ENCODE measurements at regions not wholly inside any gene's neighbourhood (a gene's known extent, or its start where the extent isn't known, plus 50 kb on each side); places are given as distances from the start of the nearest gene placed in this dataset.

GRCh38 chr22:49426098-49426497, 401.6 kb downstream of the BRD1 start:
- peak; percentile 2 for DNase-seq

- peak; percentile 44 for DNase-seq
These were observed 402.3 kb downstream of the BRD1 start for GRCh38 chr22:49425356-49425755.

GRCh38 chr22:49424893-49425270, 402.8 kb downstream of the BRD1 start:
- DNase-seq, result peak; percentile 36

GRCh38 chr22:49423125-49423650, 404.5 kb downstream of the BRD1 start:
- peak; percentile 48 for DNase-seq

GRCh38 chr22:49422701-49423100, 405.0 kb downstream of the BRD1 start:
- DNase-seq, result peak; percentile 9

- peak; percentile 44 for DNase-seq
These were observed 407.0 kb downstream of the BRD1 start for GRCh38 chr22:49420651-49421050.

GRCh38 chr22:49419661-49420060, 408.0 kb downstream of the BRD1 start:
- DNase-seq, result peak; percentile 30

- DNase-seq, result peak; percentile 17
These were observed 408.7 kb downstream of the BRD1 start for GRCh38 chr22:49418943-49419342.

GRCh38 chr22:49418341-49418894, 409.3 kb downstream of the BRD1 start:
- DNase-seq, result peak; percentile 53

GRCh38 chr22:49417833-49418232, 409.8 kb downstream of the BRD1 start:
- peak; percentile 38 for DNase-seq

- peak; percentile 46 for DNase-seq
These were observed 410.3 kb downstream of the BRD1 start for GRCh38 chr22:49417326-49417725.

GRCh38 chr22:49415151-49415951, 412.3 kb downstream of the BRD1 start:
- peak; percentile 14 for DNase-seq

- DNase-seq, result peak; percentile 43
These were observed 414.1 kb downstream of the BRD1 start for GRCh38 chr22:49413551-49413950.

- peak; percentile 19 for DNase-seq
These were observed 414.5 kb downstream of the BRD1 start for GRCh38 chr22:49413146-49413545.

GRCh38 chr22:49412236-49412635, 415.4 kb downstream of the BRD1 start:
- no peak for DNase-seq

GRCh38 chr22:49411236-49411635, 416.4 kb downstream of the BRD1 start:
- peak; percentile 16 for DNase-seq

GRCh38 chr22:49408102-49408836, 419.4 kb downstream of the BRD1 start:
- no peak for DNase-seq

- no peak for DNase-seq
These were observed 420.6 kb downstream of the BRD1 start for GRCh38 chr22:49406879-49407587.

GRCh38 chr22:49406047-49406650, 421.5 kb downstream of the BRD1 start:
- DNase-seq, result no peak

GRCh38 chr22:49405590-49405989, 422.1 kb downstream of the BRD1 start:
- no peak for DNase-seq

- DNase-seq, result peak; percentile 47
These were observed 423.0 kb downstream of the BRD1 start for GRCh38 chr22:49404576-49405241.

GRCh38 chr22:49404020-49404419, 423.7 kb downstream of the BRD1 start:
- peak; percentile 25 for DNase-seq
